ENCODE measurements at regions not wholly inside any gene's neighbourhood (a gene's known extent, or its start where the extent isn't known, plus 50 kb on each side); places are given as distances from the start of the nearest gene placed in this dataset.
"Not testable (repeated sequence)": the region's sequence is repeated elsewhere in the genome, so short reads cannot be mapped to it uniquely, and the experiment has no call there.

- DNase-seq (ENCODE audit: low spot score), result no peak
These were observed 117.1 kb upstream of the ZNF462 start for GRCh38 chr9:106745876-106746275.

- DNase-seq (ENCODE audit: low spot score), result no peak
These were observed 111.3 kb upstream of the ZNF462 start for GRCh38 chr9:106751681-106752080.

- DNase-seq (ENCODE audit: low spot score), result no peak
These were observed 110.4 kb upstream of the ZNF462 start for GRCh38 chr9:106752581-106752980.

- DNase-seq (ENCODE audit: low spot score), result no peak
These were observed 109.8 kb upstream of the ZNF462 start for GRCh38 chr9:106753155-106753671.

GRCh38 chr9:106755736-106756135 lies 107.2 kb upstream of the ZNF462 start:
- DNase-seq (ENCODE audit: low spot score), result no peak

- no peak for DNase-seq (ENCODE audit: low spot score)
These were observed 105.5 kb upstream of the ZNF462 start for GRCh38 chr9:106757514-106757913.

GRCh38 chr9:106758911-106759310 lies 104.1 kb upstream of the ZNF462 start:
- no peak for DNase-seq (ENCODE audit: low spot score)

- DNase-seq (ENCODE audit: low spot score), result no peak
These were observed 101.5 kb upstream of the ZNF462 start for GRCh38 chr9:106761493-106761892.

GRCh38 chr9:106766616-106767015 lies 96.3 kb upstream of the ZNF462 start:
- no peak for DNase-seq (ENCODE audit: low spot score)

GRCh38 chr9:106769331-106769730 lies 93.6 kb upstream of the ZNF462 start:
- DNase-seq (ENCODE audit: low spot score), result no peak

- no peak for DNase-seq (ENCODE audit: low spot score)
These were observed 91.4 kb upstream of the ZNF462 start for GRCh38 chr9:106771608-106772007.

GRCh38 chr9:106772523-106773290 lies 90.3 kb upstream of the ZNF462 start:
- no peak for DNase-seq (ENCODE audit: low spot score)

GRCh38 chr9:106773750-106774149 lies 89.2 kb upstream of the ZNF462 start:
- DNase-seq (ENCODE audit: low spot score), result no peak

- no peak for DNase-seq (ENCODE audit: low spot score)
These were observed 87.0 kb upstream of the ZNF462 start for GRCh38 chr9:106775960-106776359.

GRCh38 chr9:106779796-106780195 lies 83.2 kb upstream of the ZNF462 start:
- DNase-seq (ENCODE audit: low spot score), result no peak

GRCh38 chr9:106783121-106783520 lies 79.8 kb upstream of the ZNF462 start:
- no peak for DNase-seq (ENCODE audit: low spot score)

GRCh38 chr9:106784076-106784475 lies 78.9 kb upstream of the ZNF462 start:
- no peak for DNase-seq (ENCODE audit: low spot score)

- no peak for DNase-seq (ENCODE audit: low spot score)
These were observed 77.8 kb upstream of the ZNF462 start for GRCh38 chr9:106785200-106785599.

- not testable (repeated sequence) for DNase-seq (ENCODE audit: low spot score)
These were observed 74.9 kb upstream of the ZNF462 start for GRCh38 chr9:106788021-106788420.

GRCh38 chr9:106795031-106795430 lies 67.9 kb upstream of the ZNF462 start:
- no peak for DNase-seq (ENCODE audit: low spot score)

- no peak for DNase-seq (ENCODE audit: low spot score)
These were observed 66.2 kb upstream of the ZNF462 start for GRCh38 chr9:106796771-106797170.

GRCh38 chr9:106797299-106797698 lies 65.7 kb upstream of the ZNF462 start:
- no peak for DNase-seq (ENCODE audit: low spot score)

- DNase-seq (ENCODE audit: low spot score), result no peak
These were observed 64.8 kb upstream of the ZNF462 start for GRCh38 chr9:106798016-106798799.

Data from SK-N-DZ (cell line).